HG03139 (cell line): ENCODE measurements at regions not wholly inside any gene's neighbourhood (a gene's known extent, or its start where the extent isn't known, plus 50 kb on each side); places are given as distances from the start of the nearest gene placed in this dataset.
"Not testable (repeated sequence)": the region's sequence is repeated elsewhere in the genome, so short reads cannot be mapped to it uniquely, and the experiment has no call there.

Experiments
- ATAC-seq: cut with Tn5 transposase; IDR thresholded peaks from one replicate; pipeline ENCODE4 v1.9.1; 2021; ENCODE audit not compliant: unreplicated experiment

DNA sequence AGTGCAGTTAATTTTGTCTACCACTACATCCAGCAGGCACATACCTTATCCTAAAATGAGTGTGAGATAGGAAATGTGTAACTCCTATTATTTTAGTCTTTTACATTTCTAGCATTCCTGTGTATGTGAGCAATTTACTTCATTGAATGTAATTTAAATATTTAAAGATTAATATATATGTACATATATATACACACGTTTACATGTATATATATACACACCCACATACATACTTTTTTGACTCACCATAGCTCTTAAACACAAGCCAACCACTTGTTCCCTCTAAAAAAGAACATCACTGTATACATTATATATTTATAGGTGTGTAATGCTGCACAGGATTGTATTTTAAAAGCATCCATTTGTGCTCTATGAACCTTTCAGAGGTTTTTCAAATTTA lies 425.6 kb upstream of the NECTIN3 start:
- ATAC-seq: no peak

GRCh38 chr3:110646496-110646895 lies 425.1 kb upstream of the NECTIN3 start:
- ATAC-seq: no peak

DNA sequence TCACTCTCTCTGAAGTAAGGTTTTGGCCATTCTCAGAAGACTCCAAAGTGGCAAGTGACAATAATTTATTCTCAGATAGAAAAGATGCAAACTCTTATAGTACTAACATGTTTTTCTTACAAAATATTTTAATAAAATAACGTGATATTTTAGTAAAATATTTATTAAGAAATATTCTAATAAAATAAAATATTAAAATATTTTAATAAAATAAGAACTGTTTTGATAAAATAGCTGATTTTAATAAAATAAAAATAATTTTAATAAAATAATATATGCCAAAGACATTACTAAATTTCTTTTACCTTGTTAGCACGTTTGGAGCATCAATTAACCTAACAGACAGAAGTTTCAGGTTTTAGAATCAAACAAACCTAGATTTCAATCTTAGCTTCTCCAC lies 424.0 kb upstream of the NECTIN3 start:
- ATAC-seq: no peak

DNA sequence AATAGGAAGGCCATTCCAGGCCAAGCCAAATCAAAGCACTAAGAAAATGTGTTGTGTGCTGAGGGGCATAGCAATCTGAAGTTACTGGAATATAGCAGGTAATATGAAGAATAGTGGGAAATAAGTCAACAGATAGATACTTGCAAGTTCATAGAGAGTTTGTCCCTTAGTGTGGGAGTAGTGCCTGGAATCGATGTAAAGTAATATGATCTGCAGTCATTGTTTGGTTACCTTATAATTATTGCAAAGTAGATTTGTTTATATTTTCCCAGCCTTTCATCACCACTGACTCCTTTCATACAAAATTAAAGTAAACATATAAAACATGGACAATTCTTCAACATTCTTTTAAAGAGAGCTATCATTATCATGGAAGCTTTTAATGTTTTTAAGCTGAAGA lies 420.9 kb upstream of the NECTIN3 start:
- ATAC-seq: no peak

GRCh38 chr3:110654843-110655502 lies 416.6 kb upstream of the NECTIN3 start:
- ATAC-seq: no peak

DNA sequence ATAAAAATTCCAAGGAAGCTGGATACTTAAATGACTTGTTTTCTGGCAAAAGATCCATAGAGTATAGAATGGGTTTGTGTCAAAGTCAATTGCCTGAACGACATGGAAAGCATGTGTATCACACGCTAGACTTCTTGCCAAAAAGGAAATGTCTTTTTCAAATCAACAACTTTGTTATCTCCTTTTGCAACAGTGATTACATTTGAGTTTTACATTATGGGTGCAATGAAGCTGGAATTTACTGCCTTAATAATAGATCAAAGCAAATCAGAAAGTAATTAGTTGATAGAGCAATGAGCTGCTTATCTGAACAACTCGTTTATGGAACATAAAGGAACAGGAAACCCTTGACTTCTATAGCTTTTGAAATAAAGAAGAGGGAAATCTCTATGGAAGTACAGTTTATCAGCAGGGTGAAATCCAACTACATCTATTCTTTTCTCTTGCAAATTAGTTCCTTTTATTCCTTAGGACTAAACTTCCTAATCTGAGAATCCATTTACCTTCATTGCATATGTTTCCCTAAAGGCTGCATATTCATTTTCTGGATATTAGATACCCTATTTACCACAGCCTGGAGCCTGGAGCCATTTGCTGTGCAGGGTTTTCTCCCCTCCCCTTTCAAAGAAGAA lies 415.1 kb upstream of the NECTIN3 start:
- ATAC-seq: no peak

DNA sequence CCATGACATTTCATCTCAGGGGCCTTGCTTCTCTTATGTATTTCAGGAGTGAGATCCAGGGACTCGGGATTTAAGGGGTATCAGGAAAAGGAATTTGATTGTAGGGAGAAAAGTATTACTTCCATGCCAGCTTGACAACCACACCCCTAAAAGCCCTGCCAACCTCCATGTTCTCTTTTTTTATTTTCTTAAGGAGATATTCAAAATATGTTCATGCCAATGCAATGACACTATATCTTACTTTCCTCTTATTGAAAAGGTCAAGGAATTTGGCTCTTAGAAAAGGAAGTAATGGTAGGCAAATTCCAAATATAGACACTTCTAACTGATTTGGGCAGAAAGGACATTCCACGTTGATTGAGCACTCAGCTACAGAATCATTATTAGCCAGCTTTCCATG lies 407.5 kb upstream of the NECTIN3 start:
- ATAC-seq: no peak

DNA sequence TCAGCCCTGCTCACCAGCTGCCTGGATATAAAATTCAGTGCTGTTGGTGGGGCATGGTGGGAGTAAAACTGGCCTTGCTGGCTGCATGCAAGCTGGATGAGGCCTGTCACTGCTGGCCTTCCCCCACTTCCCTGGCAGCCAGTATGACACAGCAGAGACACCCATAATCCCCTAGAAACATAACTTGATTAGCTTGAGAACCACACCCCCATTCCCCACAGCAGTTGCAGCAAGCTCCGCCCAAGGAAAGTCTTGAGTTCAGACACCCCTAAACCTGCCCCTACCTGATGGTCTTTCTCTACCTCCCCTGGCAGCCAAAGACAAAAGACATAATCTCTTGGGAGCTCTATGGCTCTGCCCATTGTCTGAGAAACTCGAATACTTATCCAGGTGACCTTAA lies 405.1 kb upstream of the NECTIN3 start:
- no peak for ATAC-seq

DNA sequence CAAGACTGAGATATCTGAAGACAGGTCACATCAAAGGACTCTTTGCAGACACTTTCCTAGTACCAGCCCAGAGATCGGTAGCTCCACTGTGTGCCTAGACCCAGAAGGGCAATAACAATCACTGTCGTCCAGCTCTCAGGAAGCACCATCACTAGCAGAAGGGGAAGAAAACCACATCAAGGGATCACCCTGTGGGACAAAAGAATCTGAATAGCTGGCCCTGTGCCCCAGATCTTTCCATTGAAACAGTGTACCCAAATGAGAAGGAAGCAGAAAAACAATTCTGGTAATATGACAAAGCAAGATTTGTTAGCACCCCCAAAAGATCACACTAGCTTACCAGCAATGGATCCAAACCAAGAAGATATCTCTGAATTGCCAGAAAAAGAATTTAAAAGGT lies 404.4 kb upstream of the NECTIN3 start:
- no peak for ATAC-seq

DNA sequence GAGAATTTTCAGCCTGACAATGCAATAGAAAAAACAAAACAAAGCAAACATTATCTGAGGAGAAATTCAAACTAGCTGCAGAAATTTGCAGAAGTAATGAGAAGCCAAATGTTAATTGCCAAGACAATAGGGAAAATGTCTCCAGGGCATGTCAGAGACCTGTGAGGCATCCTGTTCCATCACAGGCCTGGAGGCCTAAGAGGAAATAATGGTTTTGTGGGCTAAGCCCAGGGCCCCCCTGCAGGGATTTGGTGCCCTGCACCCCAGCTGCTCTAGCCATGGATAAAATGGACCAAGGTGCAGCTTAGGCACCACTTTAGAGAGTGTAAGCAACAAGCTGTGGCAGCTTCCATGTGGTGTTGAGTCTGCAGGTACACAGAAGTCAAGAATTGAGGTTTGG lies 401.2 kb upstream of the NECTIN3 start:
- no peak for ATAC-seq

DNA sequence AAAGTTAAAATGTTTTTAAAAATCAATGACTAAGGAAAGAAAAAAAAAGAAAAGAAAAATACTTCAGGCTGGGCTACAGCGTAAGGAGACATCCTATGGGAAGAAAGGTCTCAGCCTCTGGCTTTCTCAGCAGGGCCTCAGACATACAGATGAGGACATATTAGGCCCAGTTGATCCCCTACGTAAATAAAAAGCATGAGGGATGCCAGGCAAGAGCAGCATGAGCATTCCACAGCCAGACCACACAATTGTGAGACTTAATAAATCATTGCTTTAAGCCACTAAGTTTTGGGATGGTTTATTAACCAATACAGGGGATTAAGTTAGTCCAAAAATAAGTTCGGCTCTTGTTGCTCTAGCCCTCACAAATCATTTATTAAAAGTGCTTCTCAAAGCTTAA lies 394.1 kb upstream of the NECTIN3 start:
- ATAC-seq: no peak

DNA sequence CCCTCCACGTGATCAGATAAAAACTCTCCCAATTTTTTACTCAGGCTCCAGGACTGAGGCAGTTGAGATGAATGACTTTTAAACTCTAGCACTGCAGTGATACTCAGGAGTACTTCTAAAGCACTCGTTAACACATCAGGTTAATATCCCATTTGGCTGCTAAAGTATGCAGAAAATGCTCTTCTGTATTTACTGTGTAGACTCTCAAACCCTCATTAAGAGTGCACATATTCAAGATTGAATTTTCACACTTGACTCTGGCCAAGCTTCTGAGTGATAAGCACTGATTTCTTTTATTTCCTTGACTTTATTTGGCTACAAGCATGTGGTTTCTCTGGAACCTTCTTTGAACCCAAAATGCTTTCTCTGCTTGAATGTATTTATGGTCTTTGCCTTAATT lies 392.3 kb upstream of the NECTIN3 start:
- no peak for ATAC-seq

DNA sequence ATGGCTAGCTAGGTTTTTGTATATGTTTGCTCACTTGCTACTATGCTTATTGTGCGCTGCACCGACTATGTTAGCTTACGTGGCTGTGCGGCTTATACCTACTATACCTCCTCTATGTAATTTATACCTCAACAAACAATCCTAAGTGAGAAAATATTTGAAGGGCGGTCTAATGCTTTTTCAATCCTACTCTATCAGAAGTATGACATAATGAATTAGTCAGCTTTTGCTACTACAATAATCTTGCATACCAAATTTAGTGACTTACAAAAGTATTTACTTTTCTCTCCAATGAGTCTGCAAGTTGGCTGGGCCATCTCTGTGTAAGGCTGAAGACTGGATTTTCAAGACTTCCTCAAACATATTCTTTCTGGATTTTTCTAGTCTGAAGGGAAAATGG lies 391.2 kb upstream of the NECTIN3 start:
- no peak for ATAC-seq

- no peak for ATAC-seq
Measured at GRCh38 chr3:110684466-110684865, 387.1 kb upstream of the NECTIN3 start.

GRCh38 chr3:110685630-110686029 lies 386.0 kb upstream of the NECTIN3 start:
- ATAC-seq: no peak

DNA sequence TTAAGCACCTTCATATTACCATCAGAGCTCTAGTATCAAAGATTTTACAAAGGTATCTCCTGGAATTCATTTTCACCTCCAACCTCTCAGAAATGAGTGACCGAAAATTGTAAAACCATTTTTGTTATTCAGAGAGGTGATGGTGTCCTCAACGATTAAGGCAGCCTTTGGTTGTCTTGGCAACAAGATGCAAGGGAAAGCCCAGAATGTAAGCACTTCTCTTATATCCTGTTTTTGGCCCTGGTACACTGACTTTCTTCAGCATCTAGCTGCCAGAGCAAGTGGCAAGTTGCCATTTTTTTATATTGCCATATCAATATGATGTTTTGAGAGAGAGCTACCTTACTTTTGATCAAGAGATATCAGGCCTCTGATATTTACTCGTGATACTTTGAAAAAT lies 384.9 kb upstream of the NECTIN3 start:
- ATAC-seq: no peak

GRCh38 chr3:110687138-110687537 lies 384.5 kb upstream of the NECTIN3 start:
- ATAC-seq: no peak

DNA sequence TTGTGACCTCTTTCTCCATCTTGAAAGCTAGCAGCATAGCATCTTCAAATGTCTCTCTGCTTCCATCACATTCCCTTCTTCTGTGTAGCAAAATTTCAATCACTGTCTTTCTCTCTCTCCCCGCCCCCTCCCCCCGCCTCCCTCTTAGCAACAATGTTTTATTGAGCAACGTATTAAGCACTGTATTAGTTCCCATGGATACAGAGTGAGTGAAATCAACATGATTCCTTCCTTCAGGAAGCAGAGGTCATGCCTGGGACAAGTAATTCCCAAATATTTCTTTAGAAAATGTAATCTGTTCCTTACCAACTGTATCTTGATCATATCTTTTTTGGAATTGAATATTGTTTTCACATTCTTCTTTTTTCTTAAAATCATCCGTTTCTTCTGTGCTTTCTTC lies 373.7 kb upstream of the NECTIN3 start:
- no peak for ATAC-seq

- not testable (repeated sequence) for ATAC-seq
Measured at GRCh38 chr3:110704332-110704731, 367.3 kb upstream of the NECTIN3 start.

DNA sequence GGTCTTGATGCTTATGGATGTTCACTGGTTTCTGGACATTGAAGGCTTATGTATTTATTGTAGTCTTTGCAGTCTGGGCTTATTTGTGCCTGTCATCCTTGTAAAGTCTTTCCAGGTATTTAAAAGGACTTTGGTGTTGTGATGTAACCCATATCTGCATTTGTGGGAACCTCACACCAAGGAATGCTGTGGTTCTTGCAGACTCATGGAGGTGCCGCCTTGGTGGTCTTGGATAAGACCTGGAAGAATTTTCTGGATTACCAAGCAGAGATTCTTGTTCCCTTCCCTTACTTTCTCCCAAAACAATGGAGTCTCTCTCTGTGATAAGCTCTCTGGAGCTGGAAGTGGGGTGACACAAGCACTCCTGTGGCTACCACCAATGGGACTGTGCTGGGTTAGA lies 363.5 kb upstream of the NECTIN3 start:
- ATAC-seq: no peak

GRCh38 chr3:110710156-110710555 lies 361.5 kb upstream of the NECTIN3 start:
- ATAC-seq: no peak

DNA sequence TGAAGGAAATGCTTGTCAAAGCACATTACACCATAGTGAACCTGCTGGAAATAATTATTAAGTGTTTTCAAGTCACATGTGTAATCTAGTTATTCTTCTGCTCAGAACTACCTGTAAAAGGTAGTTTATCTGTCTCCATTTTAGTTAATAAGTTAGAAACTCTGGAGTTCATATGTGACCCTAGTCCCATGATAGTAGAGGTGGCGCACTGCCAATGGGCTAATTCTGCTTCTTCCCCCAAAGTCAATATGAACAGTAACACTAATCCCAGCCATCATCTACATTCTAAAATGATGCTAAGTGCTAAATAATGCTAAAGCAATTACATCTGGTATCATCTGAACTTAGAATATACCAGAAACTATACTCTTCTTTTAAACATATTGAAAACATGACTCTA lies 361.0 kb upstream of the NECTIN3 start:
- ATAC-seq: no peak
